GM21619 (cell line): ENCODE measurements at regions not wholly inside any gene's neighbourhood (a gene's known extent, or its start where the extent isn't known, plus 50 kb on each side); places are given as distances from the start of the nearest gene placed in this dataset.
"Not testable (repeated sequence)": the region's sequence is repeated elsewhere in the genome, so short reads cannot be mapped to it uniquely, and the experiment has no call there.

Source experiments
- ATAC-seq: cut with Tn5 transposase; IDR thresholded peaks from one replicate; pipeline ENCODE4 v1.9.1; 2021; ENCODE audit not compliant: unreplicated experiment

DNA sequence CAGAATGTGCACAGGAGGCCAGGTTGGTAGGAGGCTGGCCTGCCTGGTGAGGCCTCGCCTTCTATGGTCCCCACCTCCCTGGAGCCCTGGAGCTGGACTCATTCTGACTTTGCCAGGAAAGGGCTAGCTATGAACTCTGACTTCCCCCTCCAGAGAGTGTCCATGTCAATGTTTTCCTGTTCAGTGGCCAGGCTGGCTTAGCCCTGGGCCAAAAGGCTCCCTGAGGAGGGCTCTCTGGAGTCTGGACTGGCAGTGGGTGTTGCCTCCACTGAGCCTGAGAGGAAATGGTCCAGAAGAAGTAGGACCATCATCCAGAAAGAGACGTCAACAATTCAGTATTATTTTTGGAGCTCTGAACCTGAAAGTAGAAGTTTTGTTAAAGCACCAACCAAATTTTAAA, 178.7 kb downstream of the CHIC2 start:
- ATAC-seq: no peak

DNA sequence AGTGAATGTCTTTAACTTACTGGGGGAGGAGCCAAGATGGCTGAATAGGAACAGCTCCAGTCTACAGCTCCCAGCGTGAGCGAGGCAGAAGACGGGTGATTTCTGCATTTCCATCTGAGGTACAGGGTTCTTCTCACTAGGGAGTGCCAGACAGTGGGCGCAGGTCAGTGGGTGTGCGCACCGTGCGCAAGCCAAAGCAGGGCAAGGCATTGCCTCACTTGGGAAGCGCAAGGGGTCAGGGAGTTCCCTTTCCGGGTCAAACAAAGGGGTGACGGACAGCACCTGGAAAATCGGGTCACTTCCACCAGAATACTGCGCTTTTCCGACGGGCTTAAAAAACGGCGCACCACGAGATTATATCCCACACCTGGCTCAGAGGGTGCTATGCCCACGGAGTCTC, 187.3 kb downstream of the CHIC2 start:
- not testable (repeated sequence) for ATAC-seq

DNA sequence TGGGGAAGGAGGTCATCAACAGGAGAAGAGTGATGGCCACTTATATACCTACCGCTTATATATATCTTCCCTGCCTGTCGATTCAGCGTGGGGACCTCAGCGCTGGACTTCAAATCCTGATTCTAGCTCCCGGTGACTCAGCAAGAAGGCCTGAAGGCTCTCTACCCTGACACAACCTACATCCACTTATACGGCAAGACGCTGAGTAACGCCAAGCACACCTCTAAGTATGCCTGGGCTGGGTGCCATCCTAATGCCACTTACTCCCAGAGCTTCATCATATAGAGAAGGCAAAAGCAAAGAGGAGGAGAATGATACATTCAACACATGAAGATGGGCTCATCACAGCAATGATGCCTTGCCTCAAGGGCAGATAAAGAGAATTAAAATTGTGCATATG, 198.3 kb downstream of the CHIC2 start:
- ATAC-seq: no peak

DNA sequence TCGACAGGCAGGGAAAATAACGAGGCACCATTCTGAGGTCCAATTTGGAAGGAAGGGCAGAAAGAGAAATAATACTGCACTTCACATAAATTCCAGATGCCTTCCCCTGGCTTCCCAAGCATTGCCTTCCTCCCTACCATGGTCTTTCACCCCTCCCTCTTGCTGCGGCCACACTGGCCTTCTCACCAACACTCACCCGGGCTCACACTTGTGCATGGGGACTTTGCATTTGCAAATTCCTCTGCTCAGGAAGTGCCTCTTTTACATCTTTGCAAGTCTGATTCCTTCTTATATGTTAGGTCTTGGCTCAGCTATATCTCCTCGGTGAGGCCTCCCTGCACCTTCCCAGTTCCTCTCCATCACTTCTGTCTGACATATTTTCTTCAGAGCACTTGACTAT, 199.4 kb downstream of the CHIC2 start:
- ATAC-seq: no peak

DNA sequence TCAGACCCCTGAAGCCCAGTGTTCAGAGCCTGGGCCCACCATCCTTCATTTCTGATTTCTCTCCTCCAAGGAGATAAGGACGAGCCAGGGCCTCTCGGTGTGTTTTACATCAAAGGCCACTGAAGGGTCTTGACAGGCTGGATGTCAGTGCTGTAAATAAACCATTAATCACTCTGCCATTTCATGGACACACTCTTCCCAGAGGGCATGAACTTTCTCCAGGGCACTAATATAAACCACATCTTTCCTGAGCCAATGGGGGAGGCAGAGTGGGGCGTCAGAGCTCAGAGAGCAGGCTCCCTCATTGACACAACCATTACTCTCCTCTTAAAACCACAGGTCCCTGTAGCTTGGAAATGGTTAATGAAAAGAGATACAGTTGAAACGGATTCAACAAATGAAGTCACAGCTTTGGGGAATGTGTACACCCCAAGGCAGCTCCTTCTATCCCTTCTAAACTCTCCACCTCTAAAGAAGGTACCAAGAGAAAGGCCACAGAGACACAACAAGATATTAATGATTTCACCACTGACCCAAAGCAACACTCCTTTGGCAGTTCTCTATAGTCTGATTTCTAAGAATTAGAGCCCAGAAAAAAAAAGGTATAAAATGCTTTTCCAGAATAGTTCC, 200.6 kb downstream of the CHIC2 start:
- ATAC-seq: no peak

DNA sequence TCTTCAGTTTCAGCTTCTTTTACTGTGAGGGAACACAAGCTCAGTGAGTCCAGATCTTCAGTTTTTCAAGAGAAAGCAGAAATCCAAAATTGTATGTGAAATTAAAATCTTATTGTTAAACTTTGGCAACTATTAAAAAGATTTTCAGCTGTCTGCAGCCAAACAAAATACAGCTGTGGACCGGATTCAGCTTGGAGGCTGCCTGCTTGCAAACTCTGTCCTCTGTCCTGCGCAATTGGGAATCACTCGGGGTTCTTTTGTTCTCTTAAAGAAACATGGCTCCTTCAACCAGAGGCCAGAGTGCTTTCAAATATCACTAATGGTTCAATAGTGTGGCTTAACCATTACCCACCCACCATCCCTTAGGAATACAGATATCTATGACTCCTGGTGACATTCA, 201.2 kb downstream of the CHIC2 start:
- ATAC-seq: no peak

DNA sequence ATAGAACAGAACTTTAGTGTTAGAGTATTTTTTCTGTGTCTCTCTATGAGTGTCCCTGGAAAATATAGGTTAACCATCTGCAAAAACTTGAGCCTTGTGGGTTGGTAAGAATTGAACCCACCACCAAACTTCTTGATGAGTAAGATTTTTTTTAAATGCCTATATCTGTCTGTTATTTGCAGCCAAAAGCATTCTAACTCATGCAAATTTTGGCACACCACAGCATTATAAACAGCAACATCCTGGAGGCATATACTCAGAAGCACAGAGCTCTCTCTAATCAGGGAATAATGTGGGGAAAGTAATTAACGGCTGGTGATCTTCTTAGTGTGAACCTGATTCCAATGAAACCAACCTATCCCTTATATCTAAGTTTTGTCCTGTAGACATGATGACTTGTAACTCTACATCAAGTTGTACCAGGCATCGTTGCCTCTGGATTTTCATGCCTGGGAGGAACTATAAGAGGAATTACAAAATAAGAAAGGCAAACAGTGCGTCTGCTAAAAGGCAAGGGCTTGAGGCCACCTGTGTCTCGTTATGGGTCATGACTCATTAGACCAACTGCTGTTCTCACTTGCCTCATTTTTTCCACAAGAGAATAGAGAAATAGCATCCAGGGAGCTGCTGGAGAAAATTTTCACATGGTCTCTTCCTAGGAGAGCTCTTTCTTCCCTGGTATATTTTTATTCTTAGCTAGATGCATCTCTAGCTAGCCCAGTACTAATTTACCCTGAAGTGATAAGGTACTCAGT, 202.4 kb downstream of the CHIC2 start:
- no peak for ATAC-seq

DNA sequence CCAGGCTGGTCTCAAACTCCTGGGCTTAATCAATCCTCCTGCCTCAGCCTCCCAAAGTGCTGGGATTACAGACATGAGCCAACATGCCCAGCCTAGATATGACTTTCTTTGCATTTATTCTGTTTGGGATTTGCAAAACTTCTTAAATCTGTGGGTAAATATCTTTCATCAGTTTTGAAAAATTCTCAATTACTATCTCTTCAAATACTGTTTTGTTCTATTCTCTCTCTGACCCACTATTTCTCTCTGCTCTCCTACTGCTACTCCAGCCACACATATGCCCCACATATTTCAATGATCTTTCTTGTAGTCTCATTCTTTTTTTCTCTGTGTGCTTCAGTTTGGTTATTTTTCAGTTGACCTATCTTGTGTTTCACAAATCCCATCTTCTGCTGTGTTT, 205.1 kb downstream of the CHIC2 start:
- ATAC-seq: no peak

DNA sequence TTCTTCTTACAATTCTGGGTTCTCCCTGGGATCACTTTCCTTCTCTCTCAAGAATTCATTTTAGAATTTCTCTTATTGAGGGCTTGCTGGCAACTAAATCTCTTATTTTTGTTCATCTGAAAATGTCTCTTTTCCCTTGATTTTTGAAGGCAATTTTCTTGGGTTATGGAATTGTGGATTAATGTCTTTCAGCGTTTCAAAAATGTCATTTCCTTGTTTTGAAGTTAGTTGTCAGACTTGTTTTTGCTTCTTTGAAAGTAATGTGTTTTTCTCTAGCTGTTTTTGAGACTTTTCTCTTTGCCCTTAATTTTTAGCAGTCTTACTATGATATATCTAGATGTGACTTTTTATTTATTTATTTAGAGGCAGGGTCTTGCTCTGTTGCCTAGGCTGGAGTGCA, 205.7 kb downstream of the CHIC2 start:
- ATAC-seq: no peak

DNA sequence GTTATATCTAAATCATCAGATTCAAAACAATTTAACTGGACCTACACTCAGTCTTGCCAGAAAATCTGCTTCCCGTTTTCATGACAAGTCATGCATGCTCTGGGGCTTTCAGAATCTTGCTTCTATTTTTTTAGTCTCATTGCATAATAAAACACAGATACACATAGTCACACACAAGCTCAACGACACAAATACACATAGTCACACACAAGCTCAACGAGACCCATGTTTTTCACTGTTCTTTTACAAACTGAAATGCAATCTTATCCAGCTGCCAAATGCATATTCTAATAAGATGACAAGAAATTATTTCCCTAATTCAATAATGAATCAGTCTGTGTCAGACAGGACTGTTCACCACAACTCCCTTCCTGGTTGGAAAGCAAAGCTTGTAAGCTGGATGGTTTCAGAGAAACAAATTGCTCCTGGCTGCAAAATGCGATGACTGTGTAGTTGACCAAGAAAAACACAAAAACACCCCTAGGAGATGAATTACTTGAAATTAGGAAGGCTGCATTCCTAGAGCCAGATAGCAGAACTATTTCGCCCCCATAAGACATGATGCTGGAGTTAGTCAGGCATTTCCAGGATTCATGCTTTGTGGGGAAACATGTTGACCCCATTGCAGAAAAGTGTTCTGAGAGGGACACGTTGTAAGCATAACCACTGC, 208.7 kb downstream of the CHIC2 start:
- no peak for ATAC-seq

DNA sequence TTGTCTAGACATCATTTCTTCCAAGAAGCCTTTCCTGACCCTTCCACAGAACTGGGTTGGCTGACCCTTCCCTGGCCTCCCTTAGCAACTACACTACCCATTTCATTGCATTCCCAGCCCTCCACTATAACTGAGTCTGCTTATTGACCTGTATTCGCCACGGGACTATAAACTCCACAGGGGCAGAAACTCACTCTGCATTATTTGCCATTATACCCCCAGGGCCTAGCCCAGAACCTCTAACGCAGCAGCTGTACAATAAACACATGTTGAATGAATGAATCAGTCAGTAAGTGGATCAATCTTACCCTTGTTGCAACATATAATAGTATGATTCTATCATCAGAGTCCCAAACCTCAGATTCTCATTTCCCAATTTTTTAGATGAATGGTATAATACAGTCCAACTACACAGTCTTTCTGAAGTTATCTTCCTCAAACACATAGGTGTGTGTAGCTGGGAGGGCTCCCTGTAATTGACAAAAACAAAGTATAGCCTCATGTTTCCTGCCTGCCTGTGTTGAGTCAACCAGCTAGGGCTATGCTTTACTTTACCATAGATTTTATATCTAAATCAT, 209.3 kb downstream of the CHIC2 start:
- ATAC-seq: no peak

DNA sequence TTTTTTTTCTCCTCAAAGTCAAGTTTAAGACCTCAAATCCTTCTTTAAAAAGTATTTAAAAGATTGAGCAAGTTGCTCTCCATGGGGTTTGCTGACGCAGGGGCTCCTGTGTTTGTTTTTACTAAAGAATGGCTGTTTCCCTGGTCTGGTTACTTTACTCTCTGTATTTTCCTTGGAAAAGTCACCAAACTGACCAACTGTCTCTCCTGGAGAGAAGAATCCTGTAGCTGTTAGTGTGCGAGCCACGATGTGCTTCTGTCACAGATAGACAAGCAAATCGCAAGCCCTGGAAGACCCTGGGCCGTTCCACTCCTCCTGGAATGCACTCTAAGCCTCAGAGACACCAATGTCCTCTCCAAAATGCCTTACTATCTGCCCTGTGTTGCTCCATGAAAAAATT, 212.1 kb downstream of the CHIC2 start:
- no peak for ATAC-seq

DNA sequence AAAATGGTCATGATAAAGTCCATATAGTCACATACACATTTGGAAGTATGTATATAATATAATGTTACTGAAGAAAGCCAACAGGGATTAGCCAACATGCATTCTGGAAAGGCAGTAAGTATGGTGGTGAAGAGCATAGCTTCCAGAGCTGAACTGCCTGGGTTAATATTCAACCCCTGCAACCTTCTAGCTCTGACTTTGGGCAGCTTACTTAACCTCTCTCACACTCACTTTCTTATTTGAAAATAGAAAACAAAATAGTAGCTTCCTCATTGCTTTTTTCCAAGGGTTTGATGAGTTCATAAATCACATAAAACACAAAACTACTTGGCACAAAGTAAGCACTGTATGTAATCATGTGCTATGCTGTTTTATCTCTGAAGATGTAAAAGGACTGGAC, 216.4 kb downstream of the CHIC2 start:
- ATAC-seq: no peak

DNA sequence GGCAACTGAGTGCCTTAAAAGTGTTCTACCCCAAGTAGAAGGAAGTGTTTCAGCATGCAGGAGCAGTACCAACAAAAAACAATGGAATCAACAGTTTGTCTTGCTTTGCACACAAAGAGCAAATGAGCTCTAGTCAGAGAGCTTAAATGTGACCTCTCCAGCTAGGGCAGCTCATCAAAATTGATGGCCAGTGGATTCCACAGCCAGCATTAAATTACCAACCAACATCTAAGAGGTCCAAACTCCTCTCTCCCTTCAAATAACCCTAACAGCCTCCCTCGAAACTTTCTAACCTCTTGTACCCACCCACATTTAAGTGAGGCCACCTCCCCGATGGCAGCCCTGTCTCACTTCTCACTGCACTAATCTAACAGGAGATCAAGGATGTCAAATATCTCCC, 219.9 kb downstream of the CHIC2 start:
- ATAC-seq: no peak

DNA sequence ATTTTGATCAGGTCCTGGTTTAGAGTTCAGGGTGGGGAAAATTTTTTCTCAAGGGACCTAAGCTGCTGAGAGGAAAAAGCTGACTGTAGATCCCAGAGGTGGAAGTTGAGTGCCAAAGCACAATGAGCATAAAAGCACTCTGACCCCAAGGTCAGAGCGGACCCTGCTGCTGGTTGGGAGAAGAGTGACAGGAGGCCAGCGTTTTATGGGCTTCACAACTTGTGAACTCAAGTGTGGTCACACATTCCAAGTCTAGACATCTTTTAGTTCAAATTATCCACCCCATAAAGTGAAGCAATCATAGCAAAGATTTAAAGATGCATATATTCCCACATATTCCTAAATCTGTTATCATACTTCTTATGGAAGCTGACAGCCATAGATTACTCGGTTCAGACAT, 220.3 kb downstream of the CHIC2 start:
- ATAC-seq: no peak

DNA sequence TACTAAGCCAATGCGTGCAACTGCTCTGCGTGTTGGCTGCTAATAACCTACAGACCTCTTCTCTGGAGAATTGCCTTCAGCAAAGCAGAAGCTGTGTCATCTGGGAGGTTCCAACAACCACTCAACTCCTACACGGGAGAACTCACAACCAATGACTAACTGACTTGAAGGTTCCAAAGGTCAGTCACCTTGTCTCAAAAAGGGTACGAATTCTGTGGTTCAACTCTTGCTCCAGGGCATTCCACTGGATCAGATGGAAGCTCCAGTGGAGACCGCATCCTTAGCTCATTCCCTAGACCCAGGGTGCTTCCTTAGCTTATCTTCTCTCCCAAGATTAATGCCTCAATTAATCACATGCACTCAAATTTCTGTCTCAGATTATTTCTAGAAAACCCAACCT, 222.7 kb downstream of the CHIC2 start:
- ATAC-seq: no peak

DNA sequence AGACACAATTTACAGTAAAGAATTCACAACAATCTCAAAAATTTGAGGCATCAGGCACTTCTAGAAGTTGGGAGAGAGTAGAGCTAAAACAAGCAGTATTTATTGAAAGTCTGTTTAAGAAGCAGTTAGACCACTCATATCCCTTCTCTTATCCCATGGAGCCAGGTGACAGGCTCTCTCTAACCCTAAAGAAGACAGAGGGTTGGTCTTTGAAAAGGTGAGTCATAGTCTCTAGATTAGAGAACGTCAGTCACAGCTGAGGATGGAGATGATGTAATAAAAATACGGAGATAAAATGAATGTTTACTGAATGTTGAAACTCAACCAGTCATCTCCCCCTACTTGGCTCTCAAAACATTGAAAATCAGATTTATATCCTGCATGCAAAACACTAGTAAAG, 223.8 kb downstream of the CHIC2 start:
- ATAC-seq: no peak

DNA sequence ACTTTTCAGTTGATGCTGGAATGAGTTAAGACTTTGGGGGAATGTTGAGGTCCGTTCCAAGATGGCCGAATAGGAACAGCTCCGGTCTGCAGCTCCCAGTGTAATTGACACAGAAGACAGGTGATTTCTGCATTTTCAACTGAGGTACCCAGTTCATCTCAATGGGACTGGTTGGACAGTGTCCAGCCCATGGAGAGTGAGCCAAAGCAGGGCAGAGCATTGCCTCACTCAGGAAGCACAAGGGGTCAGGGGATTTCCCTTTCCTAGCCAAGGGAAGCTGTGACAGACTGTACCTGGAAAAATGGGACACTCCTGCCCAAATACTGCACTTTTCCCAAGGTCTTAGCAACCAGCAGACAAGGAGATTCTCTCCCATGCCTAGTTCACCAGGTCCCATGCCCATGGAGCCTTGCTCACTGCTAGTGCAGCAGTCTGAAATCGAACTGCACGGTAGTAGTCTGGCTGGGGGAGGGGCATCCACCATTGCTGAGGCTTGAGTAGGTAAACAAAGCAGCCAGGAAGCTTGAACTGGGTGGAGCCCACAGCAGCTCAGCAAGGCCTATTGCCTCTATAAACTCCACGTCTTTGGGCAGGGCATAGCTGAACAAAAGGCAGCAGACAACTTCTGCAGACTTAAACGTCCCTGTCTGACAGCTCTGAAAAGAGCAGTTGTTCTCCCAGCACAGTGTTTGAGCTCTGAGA, 231.0 kb downstream of the CHIC2 start:
- ATAC-seq: not testable (repeated sequence)

DNA sequence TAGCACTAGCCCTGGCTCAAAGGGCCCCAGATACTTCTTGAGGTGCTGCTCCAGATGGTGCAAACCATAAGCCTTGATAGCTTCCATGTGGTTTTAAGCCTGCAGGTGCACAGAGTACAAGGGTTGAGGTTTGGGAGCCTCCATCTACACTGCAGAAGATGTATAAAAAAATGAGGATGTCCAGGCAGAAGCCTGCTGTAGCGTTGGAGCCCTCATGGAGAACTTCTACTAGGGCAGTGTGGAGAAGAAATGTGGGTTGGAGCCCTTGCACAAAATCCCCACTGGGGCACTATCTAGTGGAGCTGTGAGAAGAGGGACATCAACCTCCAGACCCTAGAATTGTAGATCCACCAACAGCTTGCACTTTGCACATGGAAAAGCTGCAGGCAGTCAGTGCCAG, 231.9 kb downstream of the CHIC2 start:
- ATAC-seq: no peak

DNA sequence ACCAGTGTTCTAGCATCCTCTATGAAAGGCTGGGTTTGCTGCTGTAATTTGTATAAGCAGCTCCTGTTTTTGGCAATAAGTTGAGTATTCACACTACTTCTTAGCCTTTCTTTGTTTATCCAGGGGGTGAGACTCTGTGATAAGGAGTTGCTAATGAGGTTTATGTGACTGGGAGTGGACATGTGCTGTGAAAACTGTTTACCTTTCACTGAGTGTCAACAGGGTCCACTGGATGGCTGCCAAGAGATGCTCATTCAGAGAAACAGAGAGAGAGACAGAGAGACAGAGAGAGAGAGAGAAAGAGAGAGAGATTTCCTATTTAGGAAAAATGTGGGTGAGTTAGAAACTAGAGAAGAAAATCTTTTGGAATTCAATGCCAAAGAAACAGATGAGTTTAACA, 233.9 kb downstream of the CHIC2 start:
- no peak for ATAC-seq

DNA sequence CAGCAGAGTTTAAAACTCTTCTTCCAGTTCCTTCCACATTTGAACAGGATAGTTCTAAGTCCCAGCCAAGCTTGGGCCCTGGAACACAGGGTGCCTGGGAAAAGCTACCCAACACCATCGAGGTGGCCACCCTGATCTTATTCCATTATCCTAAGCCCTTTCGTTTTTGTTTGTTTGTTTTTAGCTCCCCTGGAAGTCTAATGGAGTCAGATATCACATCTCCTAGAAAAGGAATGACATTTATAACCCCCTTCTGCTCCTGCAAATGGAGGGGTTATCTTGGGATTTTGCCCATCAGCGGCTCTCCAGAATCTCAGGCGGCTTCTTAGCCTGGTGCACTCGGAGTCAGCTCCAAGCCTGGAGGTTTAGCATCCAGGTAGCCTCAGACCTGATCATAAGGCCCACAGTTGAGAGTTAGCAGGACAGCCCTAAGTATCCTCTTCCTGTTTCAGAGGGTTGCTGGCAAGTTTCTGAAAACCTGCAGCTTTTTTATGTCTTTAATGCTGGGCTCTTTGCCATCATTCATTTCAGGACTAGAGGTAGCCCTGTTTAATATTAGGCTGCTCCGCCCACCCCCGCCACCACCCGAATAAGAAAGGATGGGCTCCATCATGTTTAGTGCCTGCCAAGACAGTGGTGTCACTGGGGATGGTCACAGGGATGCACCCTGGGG, 230.0 kb upstream of the LNX1 start:
- ATAC-seq: no peak
